ENCODE measurements at regions not wholly inside any gene's neighbourhood (a gene's known extent, or its start where the extent isn't known, plus 50 kb on each side); places are given as distances from the start of the nearest gene placed in this dataset.

GRCh38 chr3:55320928-55321327 lies 166.2 kb downstream of the WNT5A start:
- DNase-seq (ENCODE audit: insufficient read length) (no peak), FAIRE-seq (no peak)
- no peak for TF ChIP-seq POLR2A (IDR thresholded peaks at IDR 0.05; ENCODE audit: low read depth, low read length)
- TF ChIP-seq TAF1 (IDR thresholded peaks at IDR 0.05; ENCODE audit: borderline replicate concordance, low read depth, low read length), result no peak
- no peak for TF ChIP-seq POLR2AphosphoS5 (IDR thresholded peaks at IDR 0.05; ENCODE audit: low read depth, low read length)

- FAIRE-seq (no peak), DNase-seq (ENCODE audit: insufficient read length) (no peak)
- no peak for TF ChIP-seq POLR2A (IDR thresholded peaks at IDR 0.05; ENCODE audit: low read depth, low read length)
- no peak for TF ChIP-seq POLR2AphosphoS5 (IDR thresholded peaks at IDR 0.05; ENCODE audit: low read depth, low read length)
- no peak for TF ChIP-seq TAF1 (IDR thresholded peaks at IDR 0.05; ENCODE audit: borderline replicate concordance, low read depth, low read length)
These were observed 171.7 kb downstream of the WNT5A start for GRCh38 chr3:55315396-55315795.

GRCh38 chr3:55313666-55314065 lies 173.4 kb downstream of the WNT5A start:
- TF ChIP-seq POLR2A (IDR thresholded peaks at IDR 0.05; ENCODE audit: low read depth, low read length) (no peak), TAF1 (IDR thresholded peaks at IDR 0.05; ENCODE audit: borderline replicate concordance, low read depth, low read length) (no peak), POLR2AphosphoS5 (IDR thresholded peaks at IDR 0.05; ENCODE audit: low read depth, low read length) (no peak)
- FAIRE-seq (no peak), DNase-seq (ENCODE audit: insufficient read length) (no peak)

GRCh38 chr3:55309336-55309735 lies 177.8 kb downstream of the WNT5A start:
- FAIRE-seq (peak; percentile 9), DNase-seq (ENCODE audit: insufficient read length) (no peak)
- TF ChIP-seq POLR2AphosphoS5 (IDR thresholded peaks at IDR 0.05; ENCODE audit: low read depth, low read length) (no peak), POLR2A (IDR thresholded peaks at IDR 0.05; ENCODE audit: low read depth, low read length) (no peak), TAF1 (IDR thresholded peaks at IDR 0.05; ENCODE audit: borderline replicate concordance, low read depth, low read length) (no peak)

GRCh38 chr3:55307622-55308021 lies 179.5 kb downstream of the WNT5A start:
- DNase-seq (ENCODE audit: insufficient read length), result no peak
- no peak for FAIRE-seq
- TF ChIP-seq POLR2A (IDR thresholded peaks at IDR 0.05; ENCODE audit: low read depth, low read length) (no peak), TAF1 (IDR thresholded peaks at IDR 0.05; ENCODE audit: borderline replicate concordance, low read depth, low read length) (no peak), POLR2AphosphoS5 (IDR thresholded peaks at IDR 0.05; ENCODE audit: low read depth, low read length) (no peak)

GRCh38 chr3:55305696-55306485 lies 181.2 kb downstream of the WNT5A start:
- DNase-seq (ENCODE audit: insufficient read length) (no peak), FAIRE-seq (no peak)
- TF ChIP-seq POLR2A (IDR thresholded peaks at IDR 0.05; ENCODE audit: low read depth, low read length), result no peak
- no peak for TF ChIP-seq POLR2AphosphoS5 (IDR thresholded peaks at IDR 0.05; ENCODE audit: low read depth, low read length)
- TF ChIP-seq TAF1 (IDR thresholded peaks at IDR 0.05; ENCODE audit: borderline replicate concordance, low read depth, low read length), result no peak

GRCh38 chr3:55300701-55301100 lies 186.4 kb downstream of the WNT5A start:
- TF ChIP-seq POLR2A (IDR thresholded peaks at IDR 0.05; ENCODE audit: low read depth, low read length) (no peak), TAF1 (IDR thresholded peaks at IDR 0.05; ENCODE audit: borderline replicate concordance, low read depth, low read length) (no peak), POLR2AphosphoS5 (IDR thresholded peaks at IDR 0.05; ENCODE audit: low read depth, low read length) (no peak)
- no peak for FAIRE-seq
- DNase-seq (ENCODE audit: insufficient read length), result no peak

- FAIRE-seq (no peak), DNase-seq (ENCODE audit: insufficient read length) (no peak)
- TF ChIP-seq TAF1 (IDR thresholded peaks at IDR 0.05; ENCODE audit: borderline replicate concordance, low read depth, low read length) (no peak), POLR2AphosphoS5 (IDR thresholded peaks at IDR 0.05; ENCODE audit: low read depth, low read length) (no peak)
These were observed 189.4 kb downstream of the WNT5A start for GRCh38 chr3:55297706-55298105.

GRCh38 chr3:55297245-55297644 lies 189.9 kb downstream of the WNT5A start:
- TF ChIP-seq TAF1 (IDR thresholded peaks at IDR 0.05; ENCODE audit: borderline replicate concordance, low read depth, low read length) (no peak), POLR2A (IDR thresholded peaks at IDR 0.05; ENCODE audit: low read depth, low read length) (no peak), POLR2AphosphoS5 (IDR thresholded peaks at IDR 0.05; ENCODE audit: low read depth, low read length) (no peak)
- FAIRE-seq (no peak), DNase-seq (ENCODE audit: insufficient read length) (no peak)

GRCh38 chr3:55296791-55297190 lies 190.3 kb downstream of the WNT5A start:
- DNase-seq (ENCODE audit: insufficient read length), result no peak
- FAIRE-seq, result no peak
- TF ChIP-seq POLR2A (IDR thresholded peaks at IDR 0.05; ENCODE audit: low read depth, low read length), result no peak

GRCh38 chr3:55296030-55296429 lies 191.1 kb downstream of the WNT5A start:
- DNase-seq (ENCODE audit: insufficient read length), result no peak
- FAIRE-seq, result no peak

GRCh38 chr3:55294557-55294956 lies 192.5 kb downstream of the WNT5A start:
- TF ChIP-seq POLR2AphosphoS5 (IDR thresholded peaks at IDR 0.05; ENCODE audit: low read depth, low read length), result no peak
- no peak for TF ChIP-seq POLR2A (IDR thresholded peaks at IDR 0.05; ENCODE audit: low read depth, low read length)
- no peak for TF ChIP-seq TAF1 (IDR thresholded peaks at IDR 0.05; ENCODE audit: borderline replicate concordance, low read depth, low read length)
- no peak for DNase-seq (ENCODE audit: insufficient read length)
- FAIRE-seq, result no peak

More at GRCh38 chr3:55296030-55296429, 191.1 kb downstream of the WNT5A start:
- TF ChIP-seq POLR2A (IDR thresholded peaks at IDR 0.05; ENCODE audit: low read depth, low read length) (no peak), TAF1 (IDR thresholded peaks at IDR 0.05; ENCODE audit: borderline replicate concordance, low read depth, low read length) (no peak), POLR2AphosphoS5 (IDR thresholded peaks at IDR 0.05; ENCODE audit: low read depth, low read length) (no peak)
